Esophagus muscularis mucosa (tissue), 4 donors: ENCODE measurements at regions not wholly inside any gene's neighbourhood (a gene's known extent, or its start where the extent isn't known, plus 50 kb on each side); places are given as distances from the start of the nearest gene placed in this dataset.

Experiments used
- DNase-seq: peaks from one replicate; pipeline ENCODE4 v3.0.0-alpha.2; 2017; ENCODE audit errors: extremely low spot score
- H3K27ac ChIP-seq, 4 donors: fragments of 200-600 bp; sonication (generic); replicated peaks in 1 of 4; 1 replicate in 3 of 4; 2 replicates in 1 of 4; pipeline ENCODE4 v1.5.1; 2016 to 2019; ENCODE audit warnings: mild to moderate bottlenecking in 1 of 4
- H3K27me3 ChIP-seq, 4 donors: fragments of 200-600 bp; sonication (generic); one replicate each; pipeline versions ENCODE4 v1.5.1 to v1.6.0; 2016 to 2019
- H3K36me3 ChIP-seq, 4 donors: fragments of 200-600 bp; sonication (generic); one replicate each; pipeline ENCODE4 v1.5.1; 2016 to 2019
- H3K4me1 ChIP-seq, 4 donors: fragments of 200-600 bp; sonication (generic); one replicate each; pipeline ENCODE4 v1.5.1; 2016 to 2019
- H3K4me3 ChIP-seq, 4 donors: fragments of 200-600 bp; sonication (generic); 1 replicate in 2 of 4; 2 replicates in 2 of 4; pipeline ENCODE4 v1.5.1; 2016 to 2019; ENCODE audit warnings: mild to moderate bottlenecking in 4 of 4, moderate library complexity in 1 of 4
- H3K9me3 ChIP-seq, 4 donors: fragments of 200-600 bp; sonication (generic); 1 replicate in 3 of 4; 2 replicates in 1 of 4; pipeline ENCODE4 v1.5.1; 2016 to 2019
- EP300 ChIP-seq: sonication (generic); formaldehyde crosslinking; IDR thresholded peaks from one replicate; pipeline ENCODE4 v1.6.1; 2017; ENCODE audit warnings: antibody characterized with exemption
- POLR2A ChIP-seq: fragments of 450-650 bp; IDR thresholded peaks from one replicate; pipeline ENCODE4 v1.6.1; 2017; ENCODE audit warnings: antibody characterized with exemption, moderate library complexity, mild to moderate bottlenecking, low read depth
- POLR2AphosphoS5 ChIP-seq, 2 donors: sonication (generic); formaldehyde crosslinking; IDR thresholded peaks; one replicate each; pipeline ENCODE4 v1.6.1; 2017; ENCODE audit warnings: antibody characterized with exemption in 2 of 2
- WGBS: methylation state at CpG from one replicate; pipeline ENCODE4 v1.1.5; 2018; 5-methylcytosine and 5-hydroxymethylcytosine counted together
- intact Hi-C: fragments of 100-400 bp; cut with DNase I; formaldehyde crosslinking; loops from one replicate; pipeline ENCODE4 v1.15.1; 2023
- TF ChIP-seq, protein P1 (sequence below), 3 experiments: fragments of 200-600 bp in 2 of 3; fragments of 450-650 bp in 1 of 3; sonication (generic) in 2 of 3; IDR thresholded peaks; one replicate each; pipeline ENCODE4 v1.5.1; 2017 to 2019; ENCODE audit warnings: antibody characterized with exemption in 3 of 3, mild to moderate bottlenecking in 2 of 3, moderate library complexity in 1 of 3

- Histone ChIP-seq H3K4me1 (no peaks in the 10 kb centered on the region), H3K9me3 (no peaks in the 10 kb centered on the region), H3K4me3 (no peak overlapping the region), H3K36me3 (no peaks in the 10 kb centered on the region), H3K27ac (no peak overlapping the region), H3K27me3 (no peaks in the 10 kb centered on the region)
- intact Hi-C loops: no loop called here
- WGBS: 90% methylated on average over 12 of the region's 12 CpGs
- DNase-seq: no peak
- TF ChIP-seq POLR2AphosphoS5 (IDR thresholded peaks at IDR 0.05) (no peak), EP300 (no peak), POLR2A (no peak)
- TF ChIP-seq, protein P1, sequence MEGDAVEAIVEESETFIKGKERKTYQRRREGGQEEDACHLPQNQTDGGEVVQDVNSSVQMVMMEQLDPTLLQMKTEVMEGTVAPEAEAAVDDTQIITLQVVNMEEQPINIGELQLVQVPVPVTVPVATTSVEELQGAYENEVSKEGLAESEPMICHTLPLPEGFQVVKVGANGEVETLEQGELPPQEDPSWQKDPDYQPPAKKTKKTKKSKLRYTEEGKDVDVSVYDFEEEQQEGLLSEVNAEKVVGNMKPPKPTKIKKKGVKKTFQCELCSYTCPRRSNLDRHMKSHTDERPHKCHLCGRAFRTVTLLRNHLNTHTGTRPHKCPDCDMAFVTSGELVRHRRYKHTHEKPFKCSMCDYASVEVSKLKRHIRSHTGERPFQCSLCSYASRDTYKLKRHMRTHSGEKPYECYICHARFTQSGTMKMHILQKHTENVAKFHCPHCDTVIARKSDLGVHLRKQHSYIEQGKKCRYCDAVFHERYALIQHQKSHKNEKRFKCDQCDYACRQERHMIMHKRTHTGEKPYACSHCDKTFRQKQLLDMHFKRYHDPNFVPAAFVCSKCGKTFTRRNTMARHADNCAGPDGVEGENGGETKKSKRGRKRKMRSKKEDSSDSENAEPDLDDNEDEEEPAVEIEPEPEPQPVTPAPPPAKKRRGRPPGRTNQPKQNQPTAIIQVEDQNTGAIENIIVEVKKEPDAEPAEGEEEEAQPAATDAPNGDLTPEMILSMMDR (IDR thresholded peaks at IDR 0.05): no peak
These were observed 76.8 kb upstream of the TRABD2B start for GRCh38 chr1:48073798-48074530.

DNA sequence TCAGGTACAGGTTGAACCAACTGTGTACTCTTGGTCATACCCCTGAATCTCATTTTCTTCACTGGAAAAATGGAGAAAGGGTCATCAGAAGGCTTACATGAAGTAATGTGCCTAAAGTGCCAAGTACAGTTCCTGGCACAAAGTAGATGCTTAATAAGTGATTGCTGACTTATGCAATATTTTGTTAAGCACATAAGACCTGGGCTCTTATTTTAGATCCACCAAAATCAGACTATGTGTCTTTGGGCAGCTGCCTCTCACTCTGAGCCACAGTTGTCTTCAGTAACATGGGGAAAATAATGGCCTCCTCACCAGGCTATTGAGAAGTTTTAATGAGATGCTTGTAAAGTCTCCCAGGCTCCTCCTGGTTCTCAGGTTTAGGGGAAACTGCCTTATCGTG lies 74.3 kb upstream of the TRABD2B start:
- WGBS: 90% methylated on average over 1 of the region's 1 CpG
- Histone ChIP-seq H3K4me3 (no peak overlapping the region), H3K27ac (no peak overlapping the region), H3K4me1 (no peaks in the 10 kb centered on the region), H3K9me3 (no peaks in the 10 kb centered on the region), H3K27me3 (no peaks in the 10 kb centered on the region), H3K36me3 (no peaks in the 10 kb centered on the region)
- TF ChIP-seq POLR2AphosphoS5 (IDR thresholded peaks at IDR 0.05): no peak
- no peak for TF ChIP-seq POLR2A
- TF ChIP-seq, protein P1 (IDR thresholded peaks at IDR 0.05): no peak
- TF ChIP-seq EP300: no peak
- intact Hi-C loops: no loop called here
- DNase-seq: no peak

GRCh38 chr1:48070396-48070750 lies 73.2 kb upstream of the TRABD2B start:
- Histone ChIP-seq H3K36me3 (no peaks in the 10 kb centered on the region), H3K9me3 (no peaks in the 10 kb centered on the region), H3K4me1 (no peaks in the 10 kb centered on the region), H3K27ac (peak overlapping the region in 1 of 4 donors; percentile 11), H3K4me3 (no peak overlapping the region), H3K27me3 (no peaks in the 10 kb centered on the region)
- no peak for DNase-seq
- intact Hi-C loops: no loop called here
- TF ChIP-seq POLR2A: no peak
- TF ChIP-seq, protein P1 (IDR thresholded peaks at IDR 0.05): no peak
- no peak for TF ChIP-seq EP300
- no peak for TF ChIP-seq POLR2AphosphoS5 (IDR thresholded peaks at IDR 0.05)
- 74% methylated on average over 4 of the region's 4 CpGs for WGBS

- 65% methylated on average over 7 of the region's 7 CpGs for WGBS
- no peak overlapping the region for H3K4me3 ChIP-seq
- intact Hi-C loops: no loop called here
- H3K27ac ChIP-seq: peak overlapping the region in 1 of 4 donors; percentile 15
- no peaks in the 10 kb centered on the region for H3K9me3 ChIP-seq
- no peak for DNase-seq
- H3K27me3 ChIP-seq: no peaks in the 10 kb centered on the region
- no peak for TF ChIP-seq POLR2AphosphoS5 (IDR thresholded peaks at IDR 0.05)
- no peaks in the 10 kb centered on the region for H3K36me3 ChIP-seq
- H3K4me1 ChIP-seq: no peaks in the 10 kb centered on the region
These were observed 72.6 kb upstream of the TRABD2B start for GRCh38 chr1:48069662-48070395.

DNA sequence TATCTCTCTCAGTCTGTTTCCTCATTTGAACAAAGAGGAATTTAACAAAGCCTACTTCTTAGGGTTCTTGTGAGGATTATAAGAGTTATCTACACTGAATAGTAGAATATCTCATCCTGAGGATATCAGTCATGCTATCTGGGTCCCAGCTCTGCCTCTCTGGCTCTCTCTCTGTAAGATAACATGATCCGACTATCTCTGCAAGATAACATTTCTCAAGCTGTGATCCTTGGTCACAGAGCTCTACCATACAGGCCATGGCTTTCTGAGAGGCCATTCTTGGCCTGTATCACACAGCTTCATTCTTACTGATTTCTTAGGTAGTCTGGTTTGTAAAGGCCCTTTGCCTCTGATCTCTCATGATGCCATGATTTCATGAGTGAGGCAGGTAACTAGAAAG lies 71.0 kb upstream of the TRABD2B start:
- no peak for TF ChIP-seq POLR2A
- TF ChIP-seq EP300: no peak
- TF ChIP-seq, protein P1 (IDR thresholded peaks at IDR 0.05): no peak
- no peak for TF ChIP-seq POLR2AphosphoS5 (IDR thresholded peaks at IDR 0.05)
- H3K4me3 ChIP-seq: no peak overlapping the region
- H3K27ac ChIP-seq: no peak overlapping the region
- no peak for DNase-seq
- H3K4me1 ChIP-seq: no peaks in the 10 kb centered on the region
- intact Hi-C loops: no loop called here
- no peaks in the 10 kb centered on the region for H3K9me3 ChIP-seq
- no peaks in the 10 kb centered on the region for H3K27me3 ChIP-seq
- 94% methylated on average over 1 of the region's 1 CpG for WGBS
- H3K36me3 ChIP-seq: no peaks in the 10 kb centered on the region
